ENCODE measurements at regions not wholly inside any gene's neighbourhood (a gene's known extent, or its start where the extent isn't known, plus 50 kb on each side); places are given as distances from the start of the nearest gene placed in this dataset.

DNA sequence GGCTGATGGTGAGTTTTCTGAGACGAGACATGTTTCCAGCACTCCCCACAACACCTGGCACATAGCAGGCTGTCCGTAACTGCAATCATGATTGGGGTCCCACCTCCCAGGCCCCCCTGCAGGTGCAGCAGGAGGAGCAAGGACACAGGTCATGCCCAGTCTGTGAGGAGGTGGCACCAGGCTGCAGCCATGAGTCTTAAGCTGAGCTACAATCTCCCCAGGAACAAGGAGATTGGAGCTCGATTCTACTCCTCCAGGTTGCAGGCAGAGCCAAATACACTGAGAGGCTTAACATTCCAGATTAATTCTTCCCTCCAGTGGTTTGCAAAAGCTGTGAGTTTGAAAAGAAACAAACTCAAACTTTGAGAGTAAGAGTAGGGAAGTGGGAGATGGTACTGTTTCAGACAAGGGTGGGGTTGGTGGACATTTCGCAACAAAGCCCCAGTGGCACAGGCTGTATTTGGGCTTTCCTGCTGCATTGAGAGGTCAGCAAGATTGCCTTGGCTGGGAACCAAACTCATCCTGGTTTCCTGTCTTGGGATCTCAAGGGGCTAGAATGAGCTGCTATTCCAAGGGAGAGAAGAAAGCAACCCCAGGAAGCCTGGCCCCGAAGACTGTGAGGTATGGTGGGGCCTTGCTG is 64.8 kb upstream of the GALNT2 start:
- H3K9ac ChIP-seq, result no peak overlapping the region
- TF ChIP-seq EZH2 (IDR thresholded peaks at IDR 0.05; ENCODE audit: insufficient read depth, poor library complexity, severe bottlenecking) (no peak), EZH2phosphoT487 (IDR thresholded peaks at IDR 0.05; ENCODE audit: insufficient read depth, low read depth) (no peak)
- H3K4me2 ChIP-seq (ENCODE audit: unreplicated experiment), result no peak overlapping the region
- no peaks in the 10 kb centered on the region for H4K20me1 ChIP-seq (ENCODE audit: insufficient read depth)
- no peaks in the 10 kb centered on the region for H3K9me3 ChIP-seq (ENCODE audit: low read depth)
- H3K36me3 ChIP-seq (ENCODE audit: low read depth), result no peaks in the 10 kb centered on the region
- H2AFZ ChIP-seq, result no peak overlapping the region
- H3K4me3 ChIP-seq, result no peak overlapping the region
- H3K79me2 ChIP-seq (ENCODE audit: insufficient read depth), result no peaks in the 10 kb centered on the region
- DNase-seq, result no peak
- in situ Hi-C loops (cut with MboI), result no loop called here
- no peak overlapping the region for H3K27ac ChIP-seq
- H3K4me1 ChIP-seq (ENCODE audit: insufficient read depth), result no peaks in the 10 kb centered on the region
- 37 to 42% methylated on average over 5 of the region's 5 CpGs for WGBS, 2 experiments (ENCODE audit: low coverage in 1 of 2, low lambda C conversion rate in 2 of 2, missing lambda C conversion rate in 2 of 2)
- no peaks in the 10 kb centered on the region for H3F3A ChIP-seq (ENCODE audit: insufficient read depth)
- no peaks in the 10 kb centered on the region for H3K9me2 ChIP-seq (ENCODE audit: insufficient read depth)
- peaks cover 13% of the 10 kb centered on the region; the same call in 1 of the 2 replicates for H3K27me3 ChIP-seq (replicated peaks; ENCODE audit: insufficient read depth)

GRCh38 chr1:230003409-230003808 is 63.6 kb upstream of the GALNT2 start:
- no peak for TF ChIP-seq EZH2 (IDR thresholded peaks at IDR 0.05; ENCODE audit: insufficient read depth, poor library complexity, severe bottlenecking)
- no peak for TF ChIP-seq EZH2phosphoT487 (IDR thresholded peaks at IDR 0.05; ENCODE audit: insufficient read depth, low read depth)
- no peak overlapping the region for H3K9ac ChIP-seq
- H3K27ac ChIP-seq, result no peak overlapping the region
- no peaks in the 10 kb centered on the region for H3K36me3 ChIP-seq (ENCODE audit: low read depth)
- no peaks in the 10 kb centered on the region for H4K20me1 ChIP-seq (ENCODE audit: insufficient read depth)
- no peaks in the 10 kb centered on the region for H3K9me2 ChIP-seq (ENCODE audit: insufficient read depth)
- H3K9me3 ChIP-seq (ENCODE audit: low read depth), result no peaks in the 10 kb centered on the region
- DNase-seq, result no peak
- in situ Hi-C loops (cut with MboI), result no loop called here
- H3K4me2 ChIP-seq (ENCODE audit: unreplicated experiment), result no peak overlapping the region
- peaks cover 13% of the 10 kb centered on the region; the same call in 1 of the 2 replicates for H3K27me3 ChIP-seq (replicated peaks; ENCODE audit: insufficient read depth)
- no peaks in the 10 kb centered on the region for H3K4me1 ChIP-seq (ENCODE audit: insufficient read depth)
- H3K4me3 ChIP-seq, result no peak overlapping the region
- H2AFZ ChIP-seq, result no peak overlapping the region
- WGBS, 2 experiments (ENCODE audit: low coverage in 1 of 2, low lambda C conversion rate in 2 of 2, missing lambda C conversion rate in 2 of 2), result 81 to 82% methylated on average over 6 of the region's 6 CpGs
- no peaks in the 10 kb centered on the region for H3F3A ChIP-seq (ENCODE audit: insufficient read depth)
- H3K79me2 ChIP-seq (ENCODE audit: insufficient read depth), result no peaks in the 10 kb centered on the region

- H3K36me3 ChIP-seq (ENCODE audit: low read depth), result no peaks in the 10 kb centered on the region
- H4K20me1 ChIP-seq (ENCODE audit: insufficient read depth), result no peaks in the 10 kb centered on the region
- no peak overlapping the region for H2AFZ ChIP-seq
- H3K4me2 ChIP-seq (ENCODE audit: unreplicated experiment), result no peak overlapping the region
- WGBS, 2 experiments (ENCODE audit: low coverage in 1 of 2, low lambda C conversion rate in 2 of 2, missing lambda C conversion rate in 2 of 2), result 26 to 42% methylated on average over 5 to 7 of the region's 8 CpGs
- TF ChIP-seq EZH2phosphoT487 (IDR thresholded peaks at IDR 0.05; ENCODE audit: insufficient read depth, low read depth), result no peak
- no peak for TF ChIP-seq EZH2 (IDR thresholded peaks at IDR 0.05; ENCODE audit: insufficient read depth, poor library complexity, severe bottlenecking)
- H3K9me2 ChIP-seq (ENCODE audit: insufficient read depth), result no peaks in the 10 kb centered on the region
- H3K27me3 ChIP-seq (replicated peaks; ENCODE audit: insufficient read depth), result peaks cover 3% of the 10 kb centered on the region; the same call in 1 of the 2 replicates
- DNase-seq, result no peak
- in situ Hi-C loops (cut with MboI), result no loop called here
- H3K27ac ChIP-seq, result no peak overlapping the region
- H3K9ac ChIP-seq, result no peak overlapping the region
- H3K4me3 ChIP-seq, result no peak overlapping the region
- no peaks in the 10 kb centered on the region for H3F3A ChIP-seq (ENCODE audit: insufficient read depth)
- no peaks in the 10 kb centered on the region for H3K4me1 ChIP-seq (ENCODE audit: insufficient read depth)
- no peaks in the 10 kb centered on the region for H3K79me2 ChIP-seq (ENCODE audit: insufficient read depth)
- no peaks in the 10 kb centered on the region for H3K9me3 ChIP-seq (ENCODE audit: low read depth)
Measured at GRCh38 chr1:230005040-230005439, 62.0 kb upstream of the GALNT2 start.

GRCh38 chr1:230008721-230009120 is 58.3 kb upstream of the GALNT2 start:
- H3F3A ChIP-seq (ENCODE audit: insufficient read depth), result no peaks in the 10 kb centered on the region
- H3K79me2 ChIP-seq (ENCODE audit: insufficient read depth), result no peaks in the 10 kb centered on the region
- H4K20me1 ChIP-seq (ENCODE audit: insufficient read depth), result no peaks in the 10 kb centered on the region
- 69% methylated on average over 4 of the region's 4 CpGs for WGBS, 2 experiments (ENCODE audit: low coverage in 1 of 2, low lambda C conversion rate in 2 of 2, missing lambda C conversion rate in 2 of 2)
- no peaks in the 10 kb centered on the region; the same call in 1 of the 2 replicates for H3K27me3 ChIP-seq (replicated peaks; ENCODE audit: insufficient read depth)
- in situ Hi-C loops (cut with MboI), result no loop called here
- no peak overlapping the region for H3K9ac ChIP-seq
- H3K4me2 ChIP-seq (ENCODE audit: unreplicated experiment), result no peak overlapping the region
- no peak for DNase-seq
- no peaks in the 10 kb centered on the region for H3K9me3 ChIP-seq (ENCODE audit: low read depth)
- no peaks in the 10 kb centered on the region for H3K36me3 ChIP-seq (ENCODE audit: low read depth)
- H3K9me2 ChIP-seq (ENCODE audit: insufficient read depth), result no peaks in the 10 kb centered on the region
- TF ChIP-seq EZH2 (IDR thresholded peaks at IDR 0.05; ENCODE audit: insufficient read depth, poor library complexity, severe bottlenecking) (no peak), EZH2phosphoT487 (IDR thresholded peaks at IDR 0.05; ENCODE audit: insufficient read depth, low read depth) (no peak)
- no peak overlapping the region for H3K4me3 ChIP-seq
- no peak overlapping the region for H3K27ac ChIP-seq
- H3K4me1 ChIP-seq (ENCODE audit: insufficient read depth), result no peaks in the 10 kb centered on the region
- H2AFZ ChIP-seq, result no peak overlapping the region

Measured in GM23248 (cell line).